ENCODE measurements at regions not wholly inside any gene's neighbourhood (a gene's known extent, or its start where the extent isn't known, plus 50 kb on each side); places are given as distances from the start of the nearest gene placed in this dataset.

- DNase-seq: no peak
- TF ChIP-seq CTCF (IDR thresholded peaks at IDR 0.05; ENCODE audit: low read depth, low read length, missing control alignments): no peak
- H3K4me3 ChIP-seq (ENCODE audit: low read depth, low read length): no peak overlapping the region
- no peaks in the 10 kb centered on the region for H3K27me3 ChIP-seq (replicated peaks)
- in situ Hi-C loops (cut with HindIII; ENCODE audit: low pct_ligation_motif_present, low sequenced_read_pairs): no loop called here
- no peaks in the 10 kb centered on the region for H3K36me3 ChIP-seq (replicated peaks)
- no peak overlapping the region for H3K27ac ChIP-seq
Observed at GRCh38 chr6:1257778-1258177, 54.1 kb upstream of the FOXQ1 start.

GRCh38 chr6:1256435-1257008, 55.4 kb upstream of the FOXQ1 start:
- Histone ChIP-seq H3K27me3 (replicated peaks) (no peaks in the 10 kb centered on the region), H3K27ac (no peak overlapping the region), H3K36me3 (replicated peaks) (no peaks in the 10 kb centered on the region), H3K4me3 (ENCODE audit: low read depth, low read length) (no peak overlapping the region)
- in situ Hi-C loops (cut with HindIII; ENCODE audit: low pct_ligation_motif_present, low sequenced_read_pairs): no loop called here
- no peak for TF ChIP-seq CTCF (IDR thresholded peaks at IDR 0.05; ENCODE audit: low read depth, low read length, missing control alignments)
- DNase-seq: no peak

- Histone ChIP-seq H3K4me3 (ENCODE audit: low read depth, low read length) (no peak overlapping the region), H3K27ac (no peak overlapping the region), H3K27me3 (replicated peaks) (no peaks in the 10 kb centered on the region), H3K36me3 (replicated peaks) (no peaks in the 10 kb centered on the region)
- TF ChIP-seq CTCF (IDR thresholded peaks at IDR 0.05; ENCODE audit: low read depth, low read length, missing control alignments): no peak
- no peak for DNase-seq
- in situ Hi-C loops (cut with HindIII; ENCODE audit: low pct_ligation_motif_present, low sequenced_read_pairs): no loop called here
Observed at GRCh38 chr6:1255636-1256365, 56.1 kb upstream of the FOXQ1 start.

- no peak for TF ChIP-seq CTCF (IDR thresholded peaks at IDR 0.05; ENCODE audit: low read depth, low read length, missing control alignments)
- no peak overlapping the region for H3K27ac ChIP-seq
- in situ Hi-C loops (cut with HindIII; ENCODE audit: low pct_ligation_motif_present, low sequenced_read_pairs): no loop called here
- no peak overlapping the region for H3K4me3 ChIP-seq (ENCODE audit: low read depth, low read length)
- no peaks in the 10 kb centered on the region for H3K27me3 ChIP-seq (replicated peaks)
- DNase-seq: no peak
- H3K36me3 ChIP-seq (replicated peaks): no peaks in the 10 kb centered on the region
Observed at GRCh38 chr6:1254326-1254725, 57.6 kb upstream of the FOXQ1 start.

GRCh38 chr6:1253816-1254215, 58.1 kb upstream of the FOXQ1 start:
- no peak overlapping the region for H3K27ac ChIP-seq
- H3K27me3 ChIP-seq (replicated peaks): no peaks in the 10 kb centered on the region
- in situ Hi-C loops (cut with HindIII; ENCODE audit: low pct_ligation_motif_present, low sequenced_read_pairs): no loop called here
- DNase-seq: no peak
- no peak for TF ChIP-seq CTCF (IDR thresholded peaks at IDR 0.05; ENCODE audit: low read depth, low read length, missing control alignments)
- no peak overlapping the region for H3K4me3 ChIP-seq (ENCODE audit: low read depth, low read length)
- H3K36me3 ChIP-seq (replicated peaks): no peaks in the 10 kb centered on the region
